ENCODE measurements at regions not wholly inside any gene's neighbourhood (a gene's known extent, or its start where the extent isn't known, plus 50 kb on each side); places are given as distances from the start of the nearest gene placed in this dataset.

DNA sequence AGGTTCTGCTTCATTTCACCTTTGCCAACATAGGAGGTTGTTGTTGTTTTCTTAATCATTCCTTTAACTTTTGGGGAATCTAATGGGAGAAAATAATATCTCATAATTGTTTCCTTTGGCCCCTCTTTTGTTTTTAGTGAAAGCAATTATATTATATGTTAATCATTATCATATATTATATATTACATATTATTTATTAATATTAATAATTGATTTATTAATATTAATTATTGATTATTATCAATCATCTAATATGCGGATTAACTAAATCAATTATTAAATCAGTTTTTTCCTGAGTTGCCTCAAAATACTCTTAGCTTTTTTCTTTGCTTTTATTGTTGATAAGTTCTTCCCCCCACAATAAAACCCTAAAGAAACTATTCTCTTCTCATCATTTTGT, 443.8 kb downstream of the GATA3 start:
- TF ChIP-seq CTCF (IDR thresholded peaks at IDR 0.05) = no peak
- Histone ChIP-seq H3K4me1 (no peaks in the 10 kb centered on the region), H3K9me3 (no peaks in the 10 kb centered on the region), H3K27me3 (no peaks in the 10 kb centered on the region), H3K27ac (no peak overlapping the region), H3K36me3 (no peaks in the 10 kb centered on the region), H3K4me3 (no peak overlapping the region)
- no peak for DNase-seq (ENCODE audit: low spot score)

DNA sequence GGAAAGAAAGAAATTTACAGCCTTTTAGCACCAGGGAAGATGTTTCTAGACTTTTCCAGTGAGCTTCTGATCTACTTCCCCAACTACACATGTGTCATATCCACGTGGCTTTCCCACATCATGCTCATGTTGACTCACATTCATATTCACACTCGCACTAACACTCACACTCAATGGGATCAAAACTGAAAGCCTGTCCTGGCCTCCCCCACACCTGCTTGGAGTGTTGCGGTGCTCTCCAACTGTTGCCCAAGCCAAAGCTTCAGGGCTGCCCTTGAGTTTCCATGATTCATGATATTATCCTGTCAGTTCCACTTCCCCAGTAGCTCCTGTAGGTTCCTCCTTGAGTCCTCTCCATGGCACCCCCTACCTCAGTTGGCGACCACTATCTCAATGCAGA, 444.4 kb downstream of the GATA3 start:
- no peak overlapping the region for H3K27ac ChIP-seq
- H3K9me3 ChIP-seq = no peaks in the 10 kb centered on the region
- no peaks in the 10 kb centered on the region for H3K36me3 ChIP-seq
- no peak overlapping the region for H3K4me3 ChIP-seq
- TF ChIP-seq CTCF (IDR thresholded peaks at IDR 0.05) = no peak
- no peaks in the 10 kb centered on the region for H3K27me3 ChIP-seq
- H3K4me1 ChIP-seq = no peaks in the 10 kb centered on the region
- DNase-seq (ENCODE audit: low spot score) = no peak

DNA sequence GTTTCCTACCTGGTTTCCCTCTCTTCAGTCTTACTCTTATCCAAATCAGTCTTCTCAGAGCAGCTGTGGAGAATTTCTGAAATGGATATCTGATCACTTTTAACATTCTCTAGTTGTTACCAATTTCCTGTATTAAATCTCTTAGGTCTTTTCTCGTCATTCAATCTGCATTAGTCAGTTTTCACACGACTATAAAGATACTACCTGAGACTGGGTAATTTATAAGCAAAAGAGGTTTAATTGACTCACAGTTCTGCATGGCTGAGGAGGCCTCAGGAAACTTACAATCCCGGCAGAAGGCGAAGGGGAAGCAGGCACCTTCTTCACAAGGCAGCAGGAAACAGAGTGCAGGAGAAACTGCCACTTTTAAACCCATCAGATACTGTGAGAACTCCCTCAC, 444.8 kb downstream of the GATA3 start:
- Histone ChIP-seq H3K4me3 (no peak overlapping the region), H3K9me3 (no peaks in the 10 kb centered on the region), H3K27ac (no peak overlapping the region), H3K4me1 (no peaks in the 10 kb centered on the region), H3K36me3 (no peaks in the 10 kb centered on the region), H3K27me3 (no peaks in the 10 kb centered on the region)
- no peak for TF ChIP-seq CTCF (IDR thresholded peaks at IDR 0.05)
- no peak for DNase-seq (ENCODE audit: low spot score)

DNA sequence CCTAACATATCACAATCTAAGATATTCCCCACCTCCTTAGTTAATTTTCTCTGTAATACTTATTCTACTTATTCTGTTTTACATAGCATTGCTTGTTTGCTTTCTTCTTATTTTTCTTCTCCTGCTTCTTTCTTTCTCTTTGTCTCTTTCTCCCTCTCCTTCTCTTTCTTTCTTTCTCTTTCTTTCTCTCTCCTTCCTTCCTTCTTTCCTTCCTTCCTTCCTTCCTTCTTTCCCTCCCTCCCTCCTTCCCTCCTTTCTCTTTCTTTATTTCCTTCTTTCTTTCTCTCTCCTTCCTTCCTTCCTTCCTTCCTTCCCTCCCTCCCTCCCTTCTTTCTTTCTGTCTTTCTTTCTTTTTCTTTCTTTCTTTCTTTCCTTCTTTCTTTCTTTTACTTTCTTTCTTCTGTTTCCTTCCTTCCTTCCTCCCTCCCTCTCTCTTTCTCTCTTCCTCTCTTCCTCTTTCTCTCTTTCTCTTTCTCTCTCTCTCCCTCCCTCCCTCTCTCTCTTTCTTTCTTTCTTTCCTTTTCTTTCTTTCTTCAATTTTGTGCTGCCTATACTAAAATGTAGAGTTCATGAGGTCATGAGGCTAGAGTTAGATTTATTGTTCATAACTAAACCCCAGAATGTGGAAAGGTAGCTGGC, 445.4 kb downstream of the GATA3 start:
- no peak for DNase-seq (ENCODE audit: low spot score)
- H3K36me3 ChIP-seq = no peaks in the 10 kb centered on the region
- no peak overlapping the region for H3K27ac ChIP-seq
- H3K4me1 ChIP-seq = no peaks in the 10 kb centered on the region
- TF ChIP-seq CTCF (IDR thresholded peaks at IDR 0.05) = no peak
- no peaks in the 10 kb centered on the region for H3K27me3 ChIP-seq
- H3K4me3 ChIP-seq = no peak overlapping the region
- no peaks in the 10 kb centered on the region for H3K9me3 ChIP-seq

DNA sequence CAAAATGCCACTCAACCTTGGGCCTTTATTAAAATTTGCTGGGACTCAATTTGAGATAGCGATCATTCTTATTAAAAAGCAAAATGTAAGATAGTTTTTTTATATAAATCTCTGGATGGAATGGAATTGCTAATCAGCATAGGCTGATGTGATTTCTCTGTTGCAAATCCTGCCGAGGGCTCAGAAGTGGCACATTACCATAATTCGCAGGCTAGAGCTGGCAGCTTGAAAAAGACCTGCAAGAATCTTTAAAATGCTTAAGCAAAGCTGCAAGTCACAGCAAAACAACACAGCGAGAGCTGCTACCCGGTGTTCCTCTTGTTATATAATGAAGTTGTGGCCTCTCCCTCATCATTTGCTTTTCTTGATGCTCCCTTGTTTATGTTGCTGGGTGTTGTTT, 448.1 kb downstream of the GATA3 start:
- no peaks in the 10 kb centered on the region for H3K27me3 ChIP-seq

More for the DNA sequence above, 448.1 kb downstream of the GATA3 start:
- Histone ChIP-seq H3K4me3 (no peak overlapping the region), H3K4me1 (no peaks in the 10 kb centered on the region), H3K9me3 (no peaks in the 10 kb centered on the region), H3K36me3 (no peaks in the 10 kb centered on the region), H3K27ac (no peak overlapping the region)
- TF ChIP-seq CTCF (IDR thresholded peaks at IDR 0.05) = no peak
- DNase-seq (ENCODE audit: low spot score) = no peak

All from right atrium auricular region (tissue), 2 donors.